Stimulated activated CD8-positive, alpha-beta memory T cell treated with anti-CD3 and anti-CD28 coated beads, Interleukin-12 subunit alpha, Interleukin-12 subunit beta, amount 100 ng/mL, for 24 hours (primary cell): ENCODE measurements at regions not wholly inside any gene's neighbourhood (a gene's known extent, or its start where the extent isn't known, plus 50 kb on each side); places are given as distances from the start of the nearest gene placed in this dataset.
"Not testable (repeated sequence)": the region's sequence is repeated elsewhere in the genome, so short reads cannot be mapped to it uniquely, and the experiment has no call there.

ENCODE experiments used
- DNase-seq: peaks from one replicate; pipeline ENCODE4 v3.0.0-alpha.2; 2020; ENCODE audit errors: extremely low read depth

DNA sequence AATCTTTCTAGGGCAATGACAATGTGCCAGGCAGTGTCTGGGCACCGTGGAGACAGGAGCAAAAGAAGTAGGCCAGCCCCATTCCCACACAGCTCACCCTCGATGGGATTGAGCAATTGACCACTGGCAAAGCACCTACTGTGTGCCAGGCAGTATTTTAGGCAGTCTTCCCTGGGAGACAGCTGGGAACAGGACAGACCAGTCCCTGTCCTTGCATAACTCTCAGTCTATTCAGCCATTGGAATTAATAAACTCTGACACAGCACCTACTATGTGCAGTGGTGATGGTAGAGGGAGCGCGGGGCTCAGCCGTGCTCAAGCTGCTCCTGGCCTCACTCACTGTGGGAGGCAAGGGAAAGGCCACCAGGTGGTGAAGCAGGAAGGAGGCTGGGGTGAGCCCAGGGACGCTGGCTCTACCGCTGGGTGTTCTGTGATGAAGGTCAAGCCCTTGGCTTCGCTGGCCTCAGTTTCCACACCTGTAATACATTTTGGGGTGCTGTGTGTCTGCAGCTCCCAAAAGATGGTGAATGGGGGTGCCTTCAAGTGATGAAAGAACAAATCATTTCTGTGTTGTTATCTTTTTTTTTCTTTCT, 122.3 kb upstream of the PMEPA1 start:
- DNase-seq, result no peak

DNA sequence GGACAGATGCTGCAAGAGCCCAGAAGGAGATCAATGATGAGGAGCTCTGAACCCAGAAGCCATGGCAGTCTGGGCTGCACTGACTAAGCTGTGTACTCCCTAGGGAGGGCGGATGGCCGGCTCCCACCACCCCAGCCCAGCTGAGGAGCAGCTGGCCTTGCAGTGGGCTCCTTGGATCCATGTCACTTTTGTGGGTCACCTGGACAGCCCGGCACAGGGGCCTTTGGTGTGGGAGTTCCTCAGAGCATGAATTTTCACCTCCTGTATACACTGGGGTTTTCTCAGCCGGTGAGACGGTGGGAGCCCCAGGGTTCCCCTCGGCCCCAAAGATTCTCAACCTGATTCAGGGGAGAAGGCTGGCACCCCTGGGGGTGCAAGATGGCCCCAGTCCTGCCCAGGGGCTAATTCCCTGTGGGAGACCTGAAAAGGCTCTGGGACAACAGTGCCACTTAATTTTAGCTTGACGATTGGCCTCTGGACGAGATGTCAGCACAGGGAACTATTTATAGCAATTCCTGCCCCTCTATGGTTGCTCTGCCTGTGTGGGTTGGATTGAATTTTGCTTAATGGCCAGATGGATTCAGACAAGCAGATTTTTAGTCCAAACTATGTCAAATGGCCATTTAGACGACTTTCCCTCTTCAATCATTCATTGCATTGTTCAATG, 121.6 kb upstream of the PMEPA1 start:
- no peak for DNase-seq

DNA sequence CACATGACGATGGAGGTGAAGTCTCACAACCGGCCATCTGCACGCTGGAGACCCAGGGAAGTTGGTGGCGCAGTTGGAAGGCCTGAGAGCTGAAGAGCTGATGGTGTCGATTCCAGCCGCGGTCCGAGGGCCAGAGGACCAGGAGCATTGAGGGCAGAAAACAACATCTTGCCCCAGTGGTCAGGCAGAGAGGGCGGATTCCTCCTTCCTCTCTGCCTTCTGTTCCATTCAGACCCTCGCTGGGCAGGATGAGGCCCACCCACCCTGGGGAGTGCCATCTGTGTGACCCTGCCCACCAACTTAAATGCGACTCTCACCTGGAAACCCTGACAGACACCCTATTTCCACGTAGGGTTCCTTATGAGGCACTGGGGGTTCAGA, 120.7 kb upstream of the PMEPA1 start:
- no peak for DNase-seq

DNA sequence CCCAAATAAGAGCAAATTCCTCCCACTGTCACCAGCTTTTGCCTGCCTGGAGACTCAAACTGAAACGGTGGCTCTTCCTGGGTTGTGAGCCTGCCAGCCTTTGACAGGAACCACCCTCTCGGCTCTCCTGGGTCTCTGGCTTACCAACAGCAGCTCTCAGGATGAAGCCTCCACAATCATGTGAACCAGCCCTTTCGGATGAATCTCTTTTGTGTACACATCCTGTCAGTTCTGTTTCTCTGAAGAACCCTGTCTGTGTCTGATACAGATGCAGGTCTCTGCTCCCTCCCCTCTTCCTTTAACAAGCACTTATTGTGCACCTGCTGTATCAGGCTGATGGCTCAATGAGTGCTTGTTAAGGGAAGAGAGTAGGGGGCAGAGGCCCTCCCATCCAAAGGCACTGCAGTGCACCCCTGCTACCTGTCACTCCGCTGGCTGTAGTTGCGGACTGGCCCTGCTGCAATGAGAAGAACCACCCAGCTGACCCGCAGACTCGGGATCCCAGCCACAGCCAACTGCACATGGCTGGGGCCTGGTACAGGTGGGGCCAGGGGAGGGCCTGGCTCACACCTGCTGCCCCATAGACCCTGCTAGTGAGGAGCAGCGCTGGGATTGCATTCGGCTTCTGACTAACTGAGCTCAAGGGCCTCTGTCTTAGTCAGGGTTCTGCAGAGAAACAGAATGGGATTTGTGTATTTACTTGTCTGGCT, 120.1 kb upstream of the PMEPA1 start:
- no peak for DNase-seq

DNA sequence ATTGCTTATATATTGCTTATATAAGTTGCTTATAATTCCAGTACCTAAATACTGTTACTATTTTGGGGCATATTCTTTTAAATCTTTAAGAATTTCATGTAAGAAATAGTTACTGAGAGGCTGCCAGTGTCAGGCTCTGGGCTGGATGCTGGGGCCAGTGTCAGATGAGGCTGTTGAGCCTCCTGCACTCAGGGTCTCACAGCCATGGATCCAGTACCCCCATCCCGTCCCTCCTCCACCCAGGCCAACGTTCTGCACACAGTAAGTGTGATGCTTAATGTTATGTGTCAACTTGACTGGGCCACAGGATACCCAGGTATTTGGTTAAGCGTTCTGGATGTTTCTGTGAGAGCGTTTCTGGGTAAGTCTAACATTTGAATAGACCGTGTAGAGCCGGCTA, 119.5 kb upstream of the PMEPA1 start:
- DNase-seq, result no peak

DNA sequence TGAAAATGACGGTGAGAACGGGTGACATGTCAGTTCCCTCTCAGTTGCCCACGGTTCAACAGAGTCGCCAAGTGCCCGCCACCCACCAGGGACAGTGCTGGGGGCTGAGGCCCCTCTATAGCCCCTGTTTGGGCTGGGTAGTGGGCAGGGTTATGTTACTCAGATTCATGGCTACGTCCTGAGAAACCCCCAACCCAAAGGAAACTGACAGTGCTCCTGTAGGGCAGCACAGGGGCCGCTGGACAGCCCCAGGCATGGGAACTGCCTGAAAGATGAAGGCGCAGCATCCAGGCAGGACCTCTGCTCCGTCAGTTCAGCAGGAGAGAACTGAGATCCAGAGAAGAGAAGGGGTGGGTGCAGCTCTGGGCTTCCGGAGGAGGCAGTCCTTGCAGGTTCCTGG, 118.9 kb upstream of the PMEPA1 start:
- DNase-seq, result no peak

DNA sequence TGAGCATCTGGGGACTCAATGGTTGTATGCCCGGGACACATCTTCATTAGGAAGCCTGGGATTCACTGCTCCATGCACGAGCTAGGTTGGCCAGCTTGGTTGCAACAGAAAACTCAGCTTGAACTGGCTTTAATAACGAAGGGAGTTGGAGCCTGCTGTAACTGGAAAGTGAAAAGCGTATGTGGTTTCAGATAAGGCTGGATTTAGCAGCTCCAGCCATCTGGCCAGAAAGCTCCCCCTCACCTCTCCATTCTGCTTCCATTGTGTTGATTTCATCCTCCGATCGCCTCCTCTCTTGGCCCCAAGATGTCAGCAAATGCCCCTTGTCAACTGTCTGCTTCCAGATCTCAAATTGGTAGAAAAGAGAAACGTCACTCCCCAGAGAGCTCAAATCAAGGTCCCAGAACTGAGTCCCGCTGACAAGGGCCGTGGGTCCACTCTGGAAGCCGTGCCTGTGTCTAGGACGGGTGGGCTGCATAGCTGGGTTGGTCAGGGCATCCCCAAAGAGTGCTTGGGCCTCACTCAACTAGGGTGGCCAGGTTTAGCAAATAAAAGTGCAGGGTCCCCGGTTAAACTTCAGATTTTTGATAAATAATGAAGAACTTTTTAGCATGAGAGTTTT, 117.0 kb upstream of the PMEPA1 start:
- no peak for DNase-seq

DNA sequence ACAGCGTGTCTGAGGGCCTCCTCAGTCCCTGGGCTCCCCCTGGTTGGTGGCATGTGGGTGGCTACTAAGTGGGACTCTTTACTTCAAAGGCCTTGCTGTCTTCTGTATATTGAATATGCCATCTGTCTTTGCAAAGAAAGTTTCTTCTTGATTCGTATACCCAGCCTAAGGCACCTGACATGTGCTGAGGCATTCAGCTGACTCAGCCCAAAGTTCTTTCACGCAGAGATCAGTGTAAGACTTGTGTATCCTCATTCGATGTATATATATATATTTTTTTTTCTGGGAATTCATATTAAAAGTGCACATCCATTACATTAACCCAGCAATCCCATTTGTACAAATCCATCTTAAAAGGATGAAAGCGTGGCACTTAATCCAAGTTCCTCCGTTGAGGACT, 115.1 kb upstream of the PMEPA1 start:
- DNase-seq, result no peak

DNA sequence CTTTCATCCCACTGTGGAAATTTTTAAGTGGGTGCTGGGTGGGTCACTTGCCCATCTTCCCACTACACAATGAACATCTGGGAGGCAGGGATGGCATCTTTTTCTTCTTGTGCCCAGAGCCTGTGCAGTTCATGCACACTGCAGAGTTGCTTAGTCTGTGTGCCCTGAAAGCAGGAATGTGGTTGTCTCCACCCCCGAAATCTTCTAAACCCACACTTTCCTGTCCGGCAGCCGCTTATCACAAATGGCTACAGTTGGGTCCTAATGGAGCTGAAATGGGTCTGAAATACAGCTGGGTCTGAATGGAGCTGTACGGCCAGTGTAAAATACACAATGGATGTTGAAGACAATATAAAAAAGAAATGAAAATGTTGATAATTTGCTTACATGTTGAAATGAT, 112.1 kb upstream of the PMEPA1 start:
- DNase-seq, result no peak

DNA sequence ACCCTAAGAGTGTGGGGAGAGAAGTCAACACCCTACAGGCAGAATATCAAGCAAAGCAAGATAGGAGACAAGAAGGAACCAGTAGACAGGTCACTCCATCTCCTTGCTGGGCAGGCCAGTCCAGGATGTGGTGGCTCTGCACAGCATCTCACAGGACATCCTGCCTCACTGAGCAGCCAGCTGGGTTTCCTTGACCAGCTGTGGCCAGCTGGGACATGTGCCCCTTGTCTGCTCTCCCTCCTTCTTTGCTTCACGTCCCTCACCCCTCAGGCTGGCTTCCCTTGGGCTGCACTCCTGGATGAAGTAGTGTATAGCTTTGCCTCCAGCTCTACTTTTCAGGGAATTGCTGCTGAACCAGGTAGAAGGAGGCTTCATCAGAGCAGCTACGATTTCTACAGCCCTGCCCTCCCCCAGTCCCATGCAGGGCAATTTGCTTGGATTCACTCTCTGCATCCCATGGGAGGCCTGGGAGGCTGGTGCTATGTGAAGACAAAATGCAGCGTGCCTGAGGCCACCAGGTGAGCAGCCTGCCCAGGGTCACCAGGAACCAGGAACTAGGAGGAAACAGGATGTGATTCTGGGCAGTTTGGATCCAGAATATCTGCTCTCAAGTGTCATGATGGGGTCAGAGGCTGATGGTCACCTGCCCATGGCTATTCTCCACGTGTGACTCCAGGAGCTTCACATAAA, 110.0 kb upstream of the PMEPA1 start:
- no peak for DNase-seq

DNA sequence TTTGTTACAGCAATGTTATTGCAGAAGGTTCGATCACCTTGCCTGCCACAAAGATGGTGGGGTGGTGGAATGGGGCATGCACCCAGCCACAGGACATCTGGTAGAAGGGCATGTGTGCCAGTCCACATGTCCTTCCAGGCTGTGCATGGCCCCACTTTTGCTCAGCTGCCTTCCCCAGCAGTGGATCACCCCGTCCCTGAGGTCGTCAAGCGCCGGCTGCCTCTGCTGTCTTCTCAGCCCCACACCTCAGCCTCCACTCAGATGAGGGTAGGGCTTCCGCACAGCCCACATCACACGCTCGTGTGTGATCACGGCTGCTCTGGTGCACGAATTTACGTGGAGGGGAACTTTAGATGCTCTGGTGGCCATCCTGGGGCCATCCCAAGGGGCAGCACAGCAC, 109.5 kb upstream of the PMEPA1 start:
- no peak for DNase-seq

DNA sequence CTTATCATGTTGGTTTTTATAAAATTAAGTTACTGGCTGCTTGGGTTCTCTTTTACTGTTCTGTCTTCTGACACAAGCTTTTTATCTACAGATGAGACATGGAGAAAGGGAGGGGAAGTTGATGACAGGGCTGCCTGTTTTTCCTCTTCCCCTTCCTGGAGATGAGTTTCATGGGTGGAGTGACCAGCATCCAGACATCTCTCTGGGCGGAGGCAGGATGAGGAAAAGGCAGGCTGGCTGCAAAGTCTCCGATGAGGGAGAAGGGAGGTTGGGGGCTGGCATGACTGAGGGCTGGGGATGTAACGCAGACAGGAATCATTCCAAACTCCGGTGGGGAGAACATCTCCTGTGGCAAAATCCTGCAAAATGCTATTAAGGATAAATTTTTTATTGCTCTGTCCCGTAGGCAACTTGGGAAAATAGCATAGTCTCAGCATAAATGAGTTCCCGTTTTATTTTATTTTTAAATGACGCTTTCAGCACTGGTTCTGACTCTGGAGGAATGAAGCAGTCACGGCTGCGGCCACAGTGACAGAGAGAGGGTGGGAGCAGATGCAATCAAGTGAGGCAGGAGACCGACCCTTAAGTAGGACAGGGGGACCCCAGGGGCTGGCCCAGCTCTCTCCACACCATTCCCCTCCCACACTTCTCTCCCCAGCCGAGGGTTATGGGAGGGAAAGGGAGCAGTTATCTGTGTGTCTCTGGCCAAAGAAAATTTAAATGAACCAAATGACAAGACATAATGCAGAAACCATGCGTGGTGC, 108.8 kb upstream of the PMEPA1 start:
- no peak for DNase-seq

DNA sequence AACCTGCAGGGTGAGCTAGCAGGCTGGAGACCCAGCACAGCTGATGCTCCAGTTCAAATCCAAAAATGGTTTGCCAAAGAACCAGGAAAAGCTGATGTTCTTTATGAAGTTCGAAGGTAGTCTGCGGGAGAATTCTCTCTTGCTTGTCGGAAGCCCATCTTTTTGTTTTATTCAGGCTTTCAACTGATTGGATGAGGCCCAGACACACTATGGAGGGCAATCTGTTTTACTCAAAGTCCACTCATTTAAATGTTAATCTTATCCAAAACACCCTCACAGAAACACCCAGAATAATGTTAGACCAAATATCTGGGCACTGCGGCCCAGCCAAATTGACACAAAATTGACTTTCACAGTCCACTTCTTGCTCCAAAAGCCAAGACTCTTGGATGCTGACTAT, 105.6 kb upstream of the PMEPA1 start:
- DNase-seq, result no peak

DNA sequence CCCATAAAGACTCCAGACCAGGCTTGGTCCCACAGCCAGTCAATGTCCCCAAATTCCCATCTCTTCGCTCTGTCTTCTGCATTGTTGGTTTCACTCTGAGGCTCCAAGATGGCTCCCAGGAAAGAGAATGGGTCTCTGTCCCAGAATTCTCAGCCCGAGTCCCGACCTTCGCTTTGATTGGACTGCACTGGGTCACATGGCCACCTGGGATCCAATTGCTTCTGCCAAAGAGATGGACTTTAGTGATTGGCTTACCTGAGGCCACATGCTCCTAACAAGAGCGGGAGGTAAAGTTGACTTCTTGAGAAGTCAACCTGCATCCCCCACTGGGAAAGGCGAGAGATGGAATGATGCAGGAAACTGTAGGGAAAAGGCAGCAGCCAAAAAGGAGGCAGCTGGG, 104.7 kb upstream of the PMEPA1 start:
- no peak for DNase-seq

DNA sequence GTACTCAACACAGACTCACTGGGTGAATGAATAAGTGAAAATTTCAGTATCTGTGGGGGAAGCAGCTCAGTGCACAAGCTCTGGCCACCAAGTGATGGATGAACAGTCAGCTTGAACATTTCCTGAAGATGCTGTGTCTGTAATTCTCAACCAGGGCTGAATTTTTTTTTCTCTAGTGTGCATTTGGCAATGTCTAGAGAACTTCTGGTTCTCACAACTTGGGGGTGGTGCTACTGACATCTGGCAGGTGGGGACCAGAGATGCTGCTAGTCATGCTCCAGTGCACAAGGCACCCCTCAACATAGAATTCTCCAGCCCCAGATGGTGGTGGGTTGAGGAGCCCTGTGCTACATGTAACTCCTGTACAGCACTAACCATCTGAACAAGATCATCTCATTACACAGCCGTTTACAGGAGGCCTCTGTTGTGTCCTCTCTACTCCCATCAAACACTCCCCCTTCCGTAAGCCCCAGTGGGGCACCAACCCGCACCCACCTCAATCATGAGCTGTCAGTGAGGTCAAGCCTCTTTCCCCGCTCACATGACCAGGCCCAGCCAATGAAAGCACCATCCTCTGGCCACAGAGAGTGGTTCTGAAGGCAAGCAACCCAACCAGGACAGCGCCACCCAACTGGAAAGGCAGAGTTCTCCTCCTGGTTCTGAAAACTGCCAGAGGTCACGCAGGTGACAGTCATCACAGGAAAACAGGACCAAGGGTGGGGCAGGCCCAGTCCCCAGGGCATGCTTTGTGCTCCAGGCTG, 103.9 kb upstream of the PMEPA1 start:
- no peak for DNase-seq

DNA sequence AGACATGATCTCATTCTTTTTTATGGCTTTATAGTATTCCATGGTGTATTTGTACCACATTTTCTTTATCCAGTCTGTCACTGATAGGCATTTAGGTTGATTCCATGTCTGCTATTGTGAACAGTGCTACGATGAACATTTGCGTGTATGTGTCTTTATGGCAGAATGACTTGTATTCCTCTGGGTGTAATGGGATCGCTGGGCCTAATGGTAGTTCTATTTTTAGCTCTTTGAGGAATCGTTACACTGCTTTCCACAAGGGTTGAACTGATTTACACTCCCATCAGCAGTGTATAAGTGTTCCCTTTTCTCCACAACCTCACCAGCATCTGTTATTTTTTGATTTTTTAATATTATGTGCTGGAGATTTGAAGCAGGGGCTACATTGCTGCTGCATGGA, 102.8 kb upstream of the PMEPA1 start:
- DNase-seq, result not testable (repeated sequence)

DNA sequence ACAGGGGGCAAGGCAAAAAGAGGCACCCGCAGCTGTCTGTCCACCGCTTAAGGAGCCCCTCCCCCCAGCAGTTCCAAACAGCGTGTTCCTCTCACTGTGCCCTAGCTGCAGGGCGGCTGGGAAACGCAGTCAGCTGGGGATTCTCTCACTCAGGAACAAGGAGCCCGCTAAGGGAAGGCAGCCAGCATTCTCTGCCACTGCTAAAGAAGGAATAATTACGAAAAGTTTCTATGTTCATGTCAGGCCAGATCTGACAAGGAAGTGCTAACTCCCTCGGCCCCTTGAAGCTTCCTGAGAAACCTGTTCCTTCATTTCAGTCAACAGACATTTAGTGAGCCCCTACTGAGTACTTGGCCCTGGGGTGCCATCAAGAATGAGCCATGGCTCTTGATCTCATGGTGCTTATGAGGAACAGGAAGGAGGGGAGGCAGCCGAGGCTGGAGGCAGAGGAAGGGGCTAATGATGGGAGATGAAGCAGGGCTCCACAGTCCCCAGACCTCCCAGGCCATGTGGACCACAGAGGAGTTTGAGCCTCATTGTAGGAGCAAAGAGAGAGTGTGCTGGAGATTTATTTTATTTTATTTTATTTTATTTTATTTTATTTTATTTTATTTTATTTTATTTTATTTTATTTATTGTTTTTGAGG, 101.7 kb upstream of the PMEPA1 start:
- DNase-seq, result no peak

DNA sequence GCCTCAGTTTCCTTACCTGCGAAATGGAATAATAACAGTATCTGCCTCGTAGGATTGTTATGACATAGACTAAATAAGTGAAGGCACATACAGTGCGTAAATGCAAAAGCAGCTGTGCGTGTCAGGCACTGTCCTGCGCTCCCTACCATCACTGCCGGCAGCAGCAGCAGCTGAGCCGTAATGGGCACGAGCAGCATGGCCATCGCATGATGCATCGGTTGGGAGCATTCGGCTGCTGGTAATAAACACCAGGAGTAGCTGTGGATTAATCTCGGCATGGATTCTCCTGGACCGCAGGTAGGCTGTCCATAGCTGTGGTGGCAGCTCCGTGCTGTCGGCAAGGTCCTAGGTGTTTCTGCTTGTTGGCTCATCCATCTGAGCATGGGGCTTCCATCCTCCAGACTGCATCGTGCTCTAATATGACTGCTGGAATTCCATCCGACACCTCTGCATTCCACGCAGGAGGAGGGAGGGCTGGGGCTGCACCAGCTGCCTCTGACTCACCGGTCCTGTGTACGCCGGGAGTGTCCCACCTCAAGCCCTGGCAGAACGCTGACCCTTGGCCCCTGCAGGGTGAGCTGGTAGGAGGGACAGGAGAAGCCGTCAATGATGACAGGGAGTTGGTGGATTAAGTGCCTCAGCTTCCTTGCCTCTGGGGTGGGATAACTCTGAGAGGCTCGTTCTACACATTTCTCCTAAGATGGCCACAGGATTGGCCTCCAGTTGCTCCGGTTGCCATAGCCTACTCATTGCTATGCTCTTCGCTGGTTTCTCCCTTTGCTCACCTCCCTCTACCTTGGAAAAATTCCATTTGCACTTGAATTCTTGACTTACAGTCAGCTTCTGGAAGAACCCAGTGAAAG, 100.9 kb upstream of the PMEPA1 start:
- no peak for DNase-seq

DNA sequence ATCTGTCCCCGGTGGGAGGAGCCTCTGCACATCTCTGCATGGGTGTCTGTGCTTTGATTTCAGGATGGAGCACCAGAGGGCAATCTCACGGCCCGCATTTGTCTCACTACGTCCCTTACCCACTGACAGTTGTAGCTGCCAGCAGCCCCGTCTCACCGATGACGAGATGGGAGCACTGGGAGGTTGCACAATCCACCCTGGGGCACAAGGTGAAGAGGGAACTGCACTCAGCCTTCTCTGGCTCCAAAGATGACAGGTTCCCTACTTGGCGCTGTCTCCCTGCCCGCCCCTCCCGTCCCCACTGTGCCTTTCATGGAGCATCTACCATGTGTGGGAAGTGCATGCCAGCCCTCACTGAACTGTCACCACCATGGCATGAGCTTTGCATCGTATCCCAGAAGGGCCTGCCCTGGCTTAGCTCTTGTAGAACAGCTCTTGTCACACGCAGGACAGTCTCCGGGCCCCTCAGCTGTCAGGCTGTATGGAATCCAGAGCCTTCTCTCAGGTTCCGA, 99.9 kb upstream of the PMEPA1 start:
- no peak for DNase-seq
